ENCODE measurements at regions not wholly inside any gene's neighbourhood (a gene's known extent, or its start where the extent isn't known, plus 50 kb on each side); places are given as distances from the start of the nearest gene placed in this dataset.

DNA sequence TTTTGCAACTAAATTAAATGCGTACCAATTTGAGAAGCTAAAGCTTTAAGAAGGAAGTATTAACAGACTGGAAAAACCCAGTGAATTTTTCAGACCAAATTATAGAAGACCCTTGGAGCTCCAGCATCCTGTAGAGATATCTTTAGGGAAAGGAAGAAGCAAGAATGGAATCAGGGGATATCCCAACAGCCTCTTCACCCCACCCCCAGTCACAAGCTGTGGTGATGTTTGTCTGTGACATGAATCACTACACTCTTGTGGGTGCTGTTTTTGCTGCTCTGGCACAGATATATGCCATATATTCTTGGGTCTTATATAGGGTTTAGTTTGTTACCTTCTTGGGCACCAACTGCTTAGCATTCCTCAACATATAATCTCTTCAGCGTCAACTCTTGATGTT lies 78.5 kb upstream of the BCL6 start:
- DNase-seq: no peak

DNA sequence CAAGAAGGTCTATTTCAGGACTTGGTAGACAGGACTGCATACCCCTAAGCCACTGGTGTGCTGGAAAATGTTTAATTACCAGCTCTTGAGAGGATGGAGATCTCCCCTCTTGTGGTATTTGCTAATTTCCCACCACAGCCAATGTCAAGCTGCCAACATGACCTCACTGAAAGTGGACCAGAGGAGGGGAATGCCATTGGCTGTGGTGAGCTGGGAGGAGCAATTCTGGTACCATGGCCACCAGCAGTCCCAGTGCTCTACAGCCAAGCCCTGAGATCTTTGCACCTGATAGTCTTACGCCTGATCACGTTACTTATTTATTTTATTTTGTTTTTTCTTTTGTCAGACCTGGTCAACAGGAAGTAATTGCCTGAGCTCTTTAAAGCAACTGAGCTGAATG lies 82.5 kb upstream of the BCL6 start:
- DNase-seq: no peak

DNA sequence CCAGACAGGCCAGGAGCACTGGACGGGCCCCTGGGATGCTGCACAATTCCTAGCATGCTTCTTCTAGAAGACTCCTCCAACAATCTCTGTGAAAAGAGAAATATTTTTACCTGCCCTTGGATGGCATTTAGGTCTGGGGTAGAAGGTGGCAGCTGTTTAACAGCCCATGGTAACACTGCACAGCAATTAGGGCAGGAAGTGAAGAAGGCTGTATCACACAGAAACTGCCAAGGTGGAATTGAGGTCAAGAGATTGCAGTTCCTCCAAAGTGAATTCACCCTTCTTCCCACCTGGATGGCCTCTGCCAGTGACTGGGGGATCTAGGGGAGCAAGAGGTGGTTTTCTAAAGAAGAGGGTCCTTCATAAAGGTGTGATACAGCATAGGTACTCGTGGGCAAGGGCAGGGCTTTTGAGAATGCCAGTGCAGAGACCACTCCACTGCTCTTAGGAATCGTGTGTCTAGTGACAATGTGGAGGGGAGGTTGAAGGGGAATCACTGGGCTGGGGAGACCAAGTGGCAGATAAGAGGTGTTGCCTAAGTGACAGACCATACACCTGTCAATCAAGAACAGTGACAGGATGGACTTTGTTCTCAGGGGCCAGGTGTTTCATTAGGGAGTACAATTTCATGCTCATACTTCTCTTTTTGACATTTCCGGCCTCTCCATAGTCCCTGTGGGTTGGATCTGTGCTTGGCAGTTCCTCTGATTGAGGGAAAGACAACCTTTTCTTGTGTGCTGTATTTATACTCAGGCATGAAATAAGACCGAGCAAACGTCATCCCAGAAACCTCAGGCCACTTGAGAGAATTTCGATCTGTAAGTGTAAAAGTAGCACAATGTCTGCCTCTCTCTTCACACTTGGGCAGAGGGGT lies 83.5 kb upstream of the BCL6 start:
- DNase-seq: no peak

DNA sequence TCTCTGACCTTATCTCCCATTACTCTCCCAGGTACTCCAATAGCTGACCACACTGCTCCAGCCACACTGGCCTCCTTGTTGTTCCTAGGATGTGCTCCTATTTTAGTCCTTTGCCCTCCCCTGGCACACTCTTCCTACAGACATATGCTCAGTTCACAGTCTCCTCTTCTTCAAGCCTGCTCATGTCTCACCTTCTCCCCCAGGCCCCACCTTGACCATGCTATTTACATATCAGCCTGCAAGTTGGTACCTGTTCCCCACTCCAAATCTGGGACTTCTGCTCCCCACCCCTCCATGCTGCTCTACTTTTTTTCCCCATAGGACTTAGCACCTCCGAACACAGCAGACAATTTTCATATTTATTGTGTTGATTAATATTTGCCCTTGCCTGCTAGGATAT lies 84.9 kb upstream of the BCL6 start:
- DNase-seq: no peak

DNA sequence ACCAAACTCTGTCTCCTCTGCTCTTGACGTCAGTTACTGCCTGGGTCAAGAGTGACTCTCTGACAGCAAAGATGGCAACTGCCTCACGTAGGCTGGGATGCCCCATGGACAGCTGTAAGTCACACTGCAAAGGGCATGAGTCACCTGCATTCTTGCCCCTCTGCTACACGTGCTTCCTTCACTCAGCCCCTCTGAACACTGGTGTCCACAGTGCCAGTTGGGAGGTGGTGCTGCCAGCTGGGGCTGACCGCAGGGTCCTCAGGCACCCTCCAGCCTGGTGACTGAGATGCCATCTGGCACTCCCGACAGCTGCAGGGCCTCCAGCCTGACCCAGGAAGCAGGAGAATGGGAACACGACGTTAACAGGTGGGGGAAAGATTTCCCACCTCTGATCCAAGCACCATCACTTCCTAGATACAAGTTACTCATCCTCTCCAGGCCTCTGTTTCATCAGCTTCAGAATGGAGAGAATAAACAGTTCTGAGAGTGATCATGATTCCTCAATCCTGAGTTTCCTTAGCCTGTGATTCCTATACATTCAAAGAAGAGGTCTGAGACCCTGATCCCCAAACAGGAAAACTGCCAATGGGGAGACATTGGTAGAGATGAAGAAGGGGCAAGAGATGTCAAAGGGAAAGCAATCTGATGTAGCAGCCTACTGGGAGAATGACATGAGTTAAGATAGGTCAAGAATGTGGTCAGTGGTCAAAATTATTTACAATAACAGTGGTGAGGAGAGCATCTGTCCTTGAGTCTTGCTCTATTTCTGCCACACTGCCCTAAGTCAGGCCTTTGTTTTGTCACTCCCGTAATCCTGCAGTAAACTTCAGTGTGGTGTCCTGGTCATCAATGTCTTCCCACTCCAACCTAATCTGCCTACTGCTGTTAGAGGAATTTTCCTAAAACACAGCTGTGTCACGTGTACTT lies 86.1 kb upstream of the BCL6 start:
- no peak for DNase-seq

DNA sequence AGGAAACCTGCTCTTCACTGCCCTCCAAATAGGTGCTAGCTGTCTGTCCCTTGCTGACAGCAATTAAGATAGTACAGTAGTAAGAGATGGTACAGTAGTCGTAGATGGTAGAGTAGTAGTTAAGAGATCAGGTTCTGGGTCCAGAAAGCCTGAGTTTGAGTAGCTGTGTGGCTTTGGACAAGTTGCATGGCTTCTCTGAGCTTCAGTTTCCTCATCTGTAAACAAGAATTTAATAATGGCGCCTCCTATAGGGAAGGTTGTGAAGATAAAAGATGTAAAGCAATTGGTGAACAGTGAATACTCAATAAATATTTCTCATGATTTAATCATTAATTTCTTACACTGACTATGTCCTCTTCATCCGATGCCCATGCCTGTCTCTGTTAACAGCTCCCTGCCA lies 86.9 kb upstream of the BCL6 start:
- DNase-seq: no peak

DNA sequence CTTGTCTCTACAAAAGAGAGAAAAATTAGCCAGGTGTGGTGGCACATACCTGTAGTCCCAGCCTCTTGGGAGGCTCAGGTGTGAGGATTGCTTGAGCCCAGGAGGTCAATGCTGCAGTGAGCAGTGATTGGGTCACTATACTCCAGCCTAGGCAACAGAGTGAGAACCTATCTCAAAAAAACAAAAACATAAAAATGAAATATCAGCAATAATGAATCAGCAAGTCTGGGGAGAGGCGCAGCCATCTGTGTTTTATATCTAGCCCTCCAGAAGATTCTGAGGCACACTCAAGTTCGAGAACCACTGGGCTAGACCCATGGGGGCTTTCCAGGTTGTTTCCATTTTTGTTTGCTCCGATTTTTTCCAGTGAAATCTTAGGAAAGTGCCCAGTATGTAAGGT lies 88.1 kb upstream of the BCL6 start:
- DNase-seq: no peak

DNA sequence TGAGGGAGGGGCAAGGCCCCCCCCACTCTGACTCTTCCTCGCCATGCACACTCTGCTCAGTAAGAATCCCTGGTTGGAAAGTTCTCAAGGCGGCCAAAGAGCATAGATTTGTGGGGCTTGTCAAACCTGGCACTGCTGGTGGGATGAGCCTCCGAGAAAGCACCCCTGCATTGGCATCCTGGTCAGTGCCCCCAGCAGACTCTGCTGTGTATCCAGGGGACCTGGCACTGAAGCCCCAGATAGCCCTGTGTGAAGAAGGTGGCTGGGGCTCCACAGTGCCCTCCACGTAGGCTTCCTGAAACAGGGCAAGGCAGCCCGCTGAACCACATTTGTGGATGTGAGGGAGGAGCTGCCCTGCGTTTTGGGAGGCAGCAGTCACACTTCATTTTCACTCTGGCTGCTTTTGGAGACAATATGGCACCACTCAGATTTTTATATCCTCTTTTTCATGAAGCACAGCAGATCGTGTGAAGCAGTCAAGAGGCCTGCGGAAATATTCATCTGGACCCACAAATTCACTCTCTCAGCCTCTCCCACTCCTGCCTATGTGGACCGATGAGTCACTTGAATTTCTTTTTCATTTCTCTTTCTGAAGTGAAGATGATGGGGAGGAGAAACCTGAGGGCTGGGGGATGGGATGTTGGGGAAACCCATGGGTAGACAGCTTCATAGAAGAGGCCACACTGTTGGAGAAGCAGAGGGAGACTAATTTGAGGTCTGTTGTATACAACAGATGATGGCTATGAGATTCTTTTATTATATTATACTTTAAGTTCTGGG lies 88.7 kb upstream of the BCL6 start:
- DNase-seq: no peak

DNA sequence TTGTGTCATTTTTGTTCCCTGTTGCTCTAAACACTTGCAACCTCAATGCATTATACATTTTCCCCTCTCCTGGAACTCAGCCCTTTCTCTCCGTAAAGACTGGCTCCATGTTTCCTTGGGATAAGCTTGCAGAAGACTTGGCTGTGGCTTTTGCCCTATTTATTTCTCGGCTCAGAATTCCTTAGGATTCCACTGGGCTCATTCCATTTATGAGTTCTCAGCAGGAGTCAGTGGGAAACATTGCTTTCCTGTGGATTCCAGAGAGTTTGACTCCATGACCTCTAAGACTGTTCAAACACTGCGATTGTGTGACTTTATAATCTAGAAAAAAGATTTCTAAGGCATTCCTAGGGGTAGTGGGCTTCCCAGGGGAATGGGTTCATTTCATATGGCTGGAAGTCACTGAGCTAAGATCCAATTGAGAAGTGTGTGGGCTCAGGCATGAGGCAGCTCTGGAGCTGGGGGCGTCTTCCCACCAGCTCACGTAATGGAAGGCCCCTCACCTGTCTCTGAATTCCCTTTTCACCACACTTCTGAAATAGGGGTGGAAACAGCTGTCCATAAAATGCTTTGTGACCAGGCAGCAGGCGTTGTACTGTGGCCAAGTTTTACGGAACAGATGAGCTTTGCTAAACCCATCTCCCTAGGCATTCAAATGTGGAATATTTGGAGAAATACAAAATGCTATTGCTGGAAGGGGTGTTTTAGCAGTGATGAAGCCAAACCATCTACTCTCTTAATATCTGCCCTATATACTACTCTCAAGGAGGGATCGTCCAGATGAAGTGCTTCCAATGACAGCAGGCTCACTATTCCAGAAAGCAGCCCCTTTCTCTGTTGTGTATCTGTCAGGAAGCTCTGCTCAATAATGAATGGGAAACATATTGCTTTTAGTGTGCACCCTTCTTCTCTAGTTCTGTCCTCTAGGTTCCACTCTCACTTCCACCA lies 91.8 kb upstream of the BCL6 start:
- DNase-seq: no peak

DNA sequence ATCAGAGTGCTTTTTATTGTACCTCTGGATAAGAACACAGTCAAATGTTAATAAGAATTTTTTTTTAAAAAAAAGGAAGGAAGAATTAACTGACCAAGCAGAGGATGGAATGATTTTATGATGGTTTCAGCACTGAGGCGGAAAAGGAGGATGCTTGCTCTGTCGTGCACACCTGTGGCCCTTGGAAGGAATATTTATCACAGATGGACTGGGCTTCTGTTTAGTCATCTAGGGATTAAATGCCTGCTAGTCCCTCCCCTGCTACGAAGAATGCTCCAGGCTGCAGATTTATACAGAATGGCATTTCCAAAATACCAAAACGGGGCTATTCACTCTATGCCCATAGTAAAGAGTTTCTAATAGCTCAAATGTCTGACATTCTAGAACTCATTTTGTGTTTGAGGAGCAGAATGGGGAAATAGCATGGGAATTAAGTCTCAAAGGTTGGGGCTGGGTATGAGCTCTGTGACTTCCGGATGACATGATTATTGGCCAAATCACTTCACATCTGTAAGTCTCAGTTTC lies 92.8 kb upstream of the BCL6 start:
- no peak for DNase-seq

DNA sequence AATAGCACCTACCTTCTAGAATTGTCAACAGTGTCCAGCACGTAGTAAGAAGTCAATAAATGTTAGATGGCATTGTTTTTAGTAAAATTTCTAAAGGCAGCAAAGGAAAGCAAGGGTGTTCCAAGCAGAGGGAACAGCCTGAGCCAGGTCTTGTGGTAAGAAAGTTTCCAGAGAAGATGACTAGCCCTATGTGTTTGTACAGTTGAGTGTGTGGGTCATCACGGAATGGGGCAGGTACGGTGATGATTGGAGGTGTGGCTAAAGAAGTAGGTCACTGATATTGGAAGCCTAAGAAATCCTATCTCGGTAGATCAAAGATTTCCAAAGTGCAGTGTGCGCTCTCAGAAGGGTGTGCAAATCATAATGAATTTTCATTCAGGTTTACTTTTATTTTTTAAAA lies 94.2 kb upstream of the BCL6 start:
- no peak for DNase-seq

DNA sequence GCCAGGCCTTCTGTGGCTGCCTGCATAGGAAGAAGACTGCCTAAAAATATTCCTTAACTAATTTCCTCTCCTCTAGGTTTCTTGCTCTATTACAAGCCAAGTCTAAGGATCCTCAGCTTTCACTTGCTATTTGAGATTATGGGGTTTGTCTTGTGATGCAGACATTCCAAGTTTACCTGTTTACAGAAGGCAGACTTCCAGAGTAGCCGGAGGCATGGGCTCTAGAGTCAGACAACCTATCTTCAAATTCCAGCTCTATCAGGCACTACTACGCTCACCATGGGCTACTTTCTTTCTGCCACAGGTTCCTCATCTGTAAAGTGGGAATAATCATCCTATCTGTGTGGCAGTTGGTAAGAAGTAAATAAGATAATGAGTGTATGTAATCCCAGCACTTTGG lies 95.6 kb upstream of the BCL6 start:
- DNase-seq: no peak

DNA sequence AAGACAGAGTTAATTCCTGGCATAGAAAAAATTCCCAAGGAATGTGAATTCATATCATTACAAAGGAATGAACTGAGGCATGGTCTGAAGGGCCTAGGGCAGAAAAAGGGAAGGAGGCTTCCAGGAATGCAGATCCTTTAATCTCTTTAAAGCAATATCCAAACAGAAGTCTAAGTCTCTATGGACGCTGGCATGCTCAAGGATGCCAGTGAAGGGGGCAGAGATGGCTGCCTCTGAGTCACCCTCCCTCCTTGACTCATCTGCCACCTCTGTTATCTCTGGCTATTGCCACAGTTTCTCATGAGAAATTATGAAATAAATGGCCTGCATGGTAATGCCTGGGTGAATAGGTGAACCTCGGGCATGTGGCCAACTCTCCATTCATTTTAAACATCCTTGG lies 96.3 kb upstream of the BCL6 start:
- no peak for DNase-seq

DNA sequence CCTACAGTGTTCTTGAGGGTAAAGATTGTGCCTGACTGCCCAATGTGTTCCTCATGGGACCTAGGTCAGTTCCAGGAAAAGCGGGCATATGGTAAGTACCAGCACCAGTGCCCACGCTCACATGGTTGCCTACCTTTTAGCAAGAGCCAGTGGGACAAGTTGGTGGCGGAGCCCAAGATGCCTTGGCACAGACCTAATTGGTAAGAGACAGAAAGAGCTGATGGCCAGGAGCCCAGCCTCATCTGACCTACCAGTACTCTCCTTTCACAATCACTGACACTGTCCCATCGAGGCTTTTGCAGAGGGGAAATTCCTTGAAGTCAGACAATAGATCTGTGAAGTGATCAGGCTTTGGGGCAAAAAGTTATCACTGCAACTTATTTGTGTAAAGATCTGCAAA lies 98.4 kb upstream of the BCL6 start:
- DNase-seq: no peak

DNA sequence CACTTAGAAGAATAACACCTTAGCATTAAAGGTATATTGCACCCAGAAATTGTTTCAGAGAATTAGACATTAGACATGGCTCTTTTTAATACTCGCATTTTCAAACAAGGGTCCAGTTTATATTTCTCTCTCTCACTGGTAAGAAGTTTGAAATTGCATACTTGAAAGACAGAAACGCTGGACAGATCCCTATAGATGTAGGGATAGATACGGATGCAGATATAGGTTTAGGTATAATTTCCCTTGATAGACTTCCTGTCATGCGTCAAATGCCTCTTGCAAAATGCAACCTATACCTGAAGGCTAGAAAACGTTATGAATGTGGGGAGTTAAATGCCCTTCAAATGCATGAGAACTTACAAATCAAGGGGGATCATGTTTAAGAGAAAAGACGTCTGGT lies 99.4 kb upstream of the BCL6 start:
- no peak for DNase-seq

DNA sequence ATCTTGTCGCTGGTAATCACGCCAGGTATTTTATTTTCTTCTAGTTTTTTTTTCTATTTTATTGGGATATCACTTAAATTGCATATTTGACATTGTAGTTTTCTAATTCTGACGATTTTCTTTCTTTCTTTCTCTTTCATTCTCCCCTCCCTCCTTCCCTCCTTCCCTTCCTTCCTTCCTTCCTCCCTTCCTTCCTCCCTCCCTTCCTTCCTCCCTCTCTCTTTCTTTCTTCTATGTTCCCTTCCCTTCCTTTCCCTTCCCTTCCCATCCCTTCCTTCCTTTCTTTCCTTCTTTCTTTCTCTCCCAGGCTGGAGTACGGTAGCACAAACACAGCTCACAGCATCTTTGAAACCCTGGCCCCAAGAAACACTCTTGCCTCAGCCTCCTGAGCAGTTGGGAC lies 100.6 kb upstream of the BCL6 start:
- DNase-seq: no peak

DNA sequence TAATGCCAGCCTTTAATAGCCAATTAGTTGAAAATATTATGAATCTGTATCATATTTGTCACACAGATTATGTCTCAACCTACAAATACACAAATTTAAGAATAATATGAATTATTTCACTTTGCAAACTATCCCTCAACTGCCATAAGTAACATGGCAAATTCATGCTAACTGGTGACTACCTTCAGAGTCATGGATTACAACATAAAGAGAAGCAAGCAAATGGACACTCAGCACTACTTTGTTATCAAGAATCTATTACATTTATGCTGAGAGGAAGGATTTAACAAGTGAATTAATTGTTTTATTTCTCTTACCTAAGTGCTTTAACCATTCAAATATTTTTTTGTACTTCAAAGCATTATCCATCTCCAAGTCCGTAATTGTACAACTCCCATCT lies 103.1 kb upstream of the BCL6 start:
- no peak for DNase-seq

DNA sequence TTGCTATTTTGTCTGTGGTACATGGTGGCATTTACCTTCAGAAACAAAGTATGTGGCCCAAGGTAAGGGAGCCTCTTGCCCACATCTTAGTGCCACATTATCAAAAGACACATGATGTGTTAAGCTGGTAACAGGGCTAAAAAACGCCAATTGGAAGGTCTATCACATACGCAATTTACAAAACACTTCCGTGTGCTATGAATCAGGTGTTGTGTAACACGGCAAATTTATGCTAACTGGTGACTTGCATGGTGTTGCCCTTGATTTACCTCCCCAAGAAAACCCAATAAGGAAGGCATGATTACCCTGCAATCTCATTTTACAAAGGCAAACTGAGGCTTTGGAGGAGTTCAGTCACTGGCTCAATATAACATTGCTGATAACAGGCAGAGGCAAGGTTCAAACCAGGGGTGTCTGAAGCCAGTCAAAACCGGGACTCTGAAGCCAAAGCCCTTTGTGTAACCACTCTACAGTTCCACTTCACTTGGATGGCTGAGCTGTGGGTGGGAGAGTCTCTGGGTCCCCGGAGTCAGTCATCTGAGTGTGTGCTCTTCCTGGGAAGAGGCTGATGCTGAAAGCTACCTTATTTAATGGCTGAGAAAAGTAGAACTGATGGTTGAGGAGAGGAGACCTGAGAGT lies 103.9 kb upstream of the BCL6 start:
- DNase-seq: no peak

DNA sequence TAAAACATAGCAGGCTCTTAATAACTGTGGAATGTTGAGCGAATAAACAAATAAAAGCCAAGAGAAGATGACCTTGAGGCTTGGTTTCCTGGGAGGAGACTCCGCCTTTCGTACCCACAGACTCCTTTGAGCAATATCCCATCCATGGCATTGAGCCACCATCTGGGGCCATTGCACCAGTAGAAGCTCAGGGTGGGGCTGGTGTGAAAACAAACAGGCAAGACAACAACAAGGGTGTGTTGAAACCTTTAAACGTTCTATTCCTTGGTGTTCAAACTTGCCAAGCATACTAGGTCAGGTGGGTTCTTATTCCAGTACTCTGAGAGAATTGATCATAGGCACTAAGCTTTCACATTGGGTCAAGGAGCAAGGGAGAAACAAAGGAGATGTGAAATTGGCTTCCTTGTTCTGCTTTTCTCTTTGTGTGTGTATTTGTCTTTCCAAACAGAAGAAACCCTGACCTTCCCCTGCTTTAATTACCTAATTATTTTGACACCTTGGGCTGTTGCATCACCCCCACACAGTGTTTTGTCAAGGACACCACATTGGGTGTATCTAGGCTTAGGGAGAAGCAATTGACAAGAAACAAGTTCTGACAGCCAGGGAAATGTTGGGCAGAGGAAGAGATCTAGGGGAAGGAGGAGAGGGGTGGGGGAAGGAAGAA lies 105.1 kb upstream of the BCL6 start:
- DNase-seq: no peak

DNA sequence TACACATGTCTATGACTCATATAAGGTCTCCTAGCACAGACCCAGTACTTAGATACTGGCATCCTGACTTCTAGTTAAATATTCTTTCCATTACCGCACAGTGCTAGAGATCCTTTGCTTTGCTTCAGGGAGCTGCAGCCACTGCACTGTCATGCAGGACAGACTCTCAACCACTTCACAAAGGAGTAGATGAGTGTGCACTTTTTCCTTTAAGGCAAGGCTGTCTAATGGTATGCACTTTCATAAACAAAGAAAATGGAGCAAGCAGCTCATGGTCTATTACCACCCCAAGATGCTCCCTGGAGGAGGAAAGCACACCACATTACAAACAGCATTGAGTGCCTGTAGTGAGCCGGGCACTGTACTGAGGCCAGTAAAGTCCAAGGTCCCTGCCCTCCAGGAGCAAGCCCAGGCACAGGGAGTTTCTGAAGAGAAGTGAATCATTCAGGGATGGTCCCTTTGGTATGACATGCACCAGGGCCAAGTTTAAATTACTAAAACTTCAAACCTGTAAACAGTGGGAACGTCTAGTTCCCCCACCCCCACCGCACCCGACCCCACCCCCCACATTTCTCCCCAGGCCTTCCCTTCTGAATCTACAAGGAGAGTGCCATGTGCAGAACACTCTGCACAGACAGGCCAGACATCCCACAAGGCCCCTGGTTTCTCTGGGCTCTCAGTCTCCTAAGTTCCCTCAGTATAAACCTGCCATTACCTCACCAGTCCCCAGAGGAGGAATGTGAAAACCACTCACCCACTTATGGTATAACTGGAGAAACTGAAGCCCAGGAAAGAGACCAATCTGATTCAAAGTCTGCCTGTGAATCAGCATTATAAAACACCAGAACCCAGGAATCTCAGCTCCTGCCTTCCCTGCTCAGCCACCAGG lies 107.8 kb upstream of the BCL6 start:
- DNase-seq: no peak

All from retina (tissue), 1 donor.